HG02623 (cell line): ENCODE measurements at regions not wholly inside any gene's neighbourhood (a gene's known extent, or its start where the extent isn't known, plus 50 kb on each side); places are given as distances from the start of the nearest gene placed in this dataset.
A peak's percentile ranks its signal among the peaks of the same experiment; 100 is the strongest.

Experiments used
- ATAC-seq: cut with Tn5 transposase; IDR thresholded peaks from one replicate; pipeline ENCODE4 v1.9.1; 2021; ENCODE audit warnings: moderate library complexity; ENCODE audit not compliant: unreplicated experiment

- ATAC-seq = no peak
Measured at GRCh38 chr4:130127297-130127696, 1031.3 kb downstream of the C4orf33 start.

GRCh38 chr4:130131536-130131935 lies 1035.6 kb downstream of the C4orf33 start:
- no peak for ATAC-seq

GRCh38 chr4:130141651-130142050 lies 1045.7 kb downstream of the C4orf33 start:
- no peak for ATAC-seq

- ATAC-seq = no peak
Measured at GRCh38 chr4:130143656-130144055, 1047.7 kb downstream of the C4orf33 start.

- ATAC-seq = no peak
Measured at GRCh38 chr4:130146773-130147172, 1050.8 kb downstream of the C4orf33 start.

- no peak for ATAC-seq
Measured at GRCh38 chr4:130147641-130148040, 1051.7 kb downstream of the C4orf33 start.

GRCh38 chr4:130154901-130155300 lies 1058.9 kb downstream of the C4orf33 start:
- ATAC-seq = no peak

GRCh38 chr4:130163701-130164100 lies 1067.7 kb downstream of the C4orf33 start:
- ATAC-seq = no peak

GRCh38 chr4:130165381-130165780 lies 1069.4 kb downstream of the C4orf33 start:
- no peak for ATAC-seq

GRCh38 chr4:130172156-130172555 lies 1076.2 kb downstream of the C4orf33 start:
- no peak for ATAC-seq

GRCh38 chr4:130178106-130178505 lies 1082.2 kb downstream of the C4orf33 start:
- no peak for ATAC-seq

- ATAC-seq = no peak
Measured at GRCh38 chr4:130183096-130183495, 1087.1 kb downstream of the C4orf33 start.

- no peak for ATAC-seq
Measured at GRCh38 chr4:130183766-130184165, 1087.8 kb downstream of the C4orf33 start.

GRCh38 chr4:130185123-130185522 lies 1089.2 kb downstream of the C4orf33 start:
- no peak for ATAC-seq

- no peak for ATAC-seq
Measured at GRCh38 chr4:130186931-130187330, 1091.0 kb downstream of the C4orf33 start.

- no peak for ATAC-seq
Measured at GRCh38 chr4:130187587-130187986, 1091.6 kb downstream of the C4orf33 start.

- no peak for ATAC-seq
Measured at GRCh38 chr4:130192787-130193186, 1096.8 kb downstream of the C4orf33 start.

- ATAC-seq = no peak
Measured at GRCh38 chr4:130197946-130198345, 1102.0 kb downstream of the C4orf33 start.

GRCh38 chr4:130203571-130203970 lies 1107.6 kb downstream of the C4orf33 start:
- no peak for ATAC-seq

- no peak for ATAC-seq
Measured at GRCh38 chr4:130210864-130211263, 1114.9 kb downstream of the C4orf33 start.

GRCh38 chr4:130214268-130214667 lies 1118.3 kb downstream of the C4orf33 start:
- ATAC-seq = no peak

GRCh38 chr4:130233377-130234047 lies 1137.6 kb downstream of the C4orf33 start:
- ATAC-seq = peak; percentile 100

GRCh38 chr4:130238121-130238520 lies 1142.2 kb downstream of the C4orf33 start:
- no peak for ATAC-seq
